H1 (cell line): ENCODE measurements at regions not wholly inside any gene's neighbourhood (a gene's known extent, or its start where the extent isn't known, plus 50 kb on each side); places are given as distances from the start of the nearest gene placed in this dataset.

Source experiments
- CTCF ChIA-PET: fragments of 300-600 bp; sonication (Branson Sonifier 250); formaldehyde crosslinking; loops from one replicate; lab custom pipeline; 2021; ENCODE audit not compliant: partially characterized antibody; lab: Charles Lee
- POLR2A ChIA-PET: fragments of 300-600 bp; sonication (Branson Sonifier 250); formaldehyde crosslinking; loops from one replicate; lab custom pipeline; 2021; ENCODE audit warnings: inconsistent platforms; ENCODE audit not compliant: partially characterized antibody; lab: Charles Lee
- DNase-seq, 2 experiments: peaks; one replicate each; pipeline versions ENCODE4 v3.0.0 to v3.0.0-alpha.2; 2010 to 2022; ENCODE audit warnings: low spot score in 2 of 2, low read depth in 1 of 2, mixed read lengths in 1 of 2
- FAIRE-seq: peaks from 2 replicates; lab custom pipeline; 2011; peaks lifted over from hg19 to GRCh38; lab: Jason Lieb, UNC
- H2AFZ ChIP-seq: 2 replicates; pipeline ENCODE4 v1.8.1; 2012; ENCODE audit warnings: low read length, inconsistent platforms
- H2AK5ac ChIP-seq: 2 replicates; pipeline ENCODE4 v1.6.1; 2013; ENCODE audit warnings: low read depth, low read length
- H2BK120ac ChIP-seq: replicated peaks from 2 replicates; pipeline ENCODE3; 2013; ENCODE audit warnings: low read depth, low read length, inconsistent platforms
- H2BK12ac ChIP-seq: 2 replicates; pipeline ENCODE4 v1.6.1; 2013; ENCODE audit warnings: low read depth, low read length
- H2BK15ac ChIP-seq: 2 replicates; pipeline ENCODE4 v1.6.1; 2013; ENCODE audit warnings: low read length
- H2BK20ac ChIP-seq: 2 replicates; pipeline ENCODE4 v1.6.1; 2013; ENCODE audit warnings: low read length
- H2BK5ac ChIP-seq: 2 replicates; pipeline ENCODE4 v1.6.1; 2013; ENCODE audit warnings: low read depth, low read length
- H3K14ac ChIP-seq: 2 replicates; pipeline ENCODE4 v1.6.1; 2013; ENCODE audit warnings: inconsistent platforms; ENCODE audit not compliant: insufficient read length
- H3K18ac ChIP-seq: 2 replicates; pipeline ENCODE4 v1.6.1; 2013; ENCODE audit warnings: low read length; ENCODE audit errors: extremely low read depth
- H3K23ac ChIP-seq: 2 replicates; pipeline ENCODE4 v1.6.1; 2013; ENCODE audit warnings: inconsistent platforms; ENCODE audit not compliant: insufficient read length
- H3K23me2 ChIP-seq: 2 replicates; pipeline ENCODE4 v1.6.1; 2013; ENCODE audit warnings: low read depth, low read length
- H3K27ac ChIP-seq: 2 replicates; pipeline ENCODE4 v1.6.1; 2011; ENCODE audit warnings: low read depth, low read length, inconsistent platforms
- H3K27me3 ChIP-seq, 4 experiments: replicated peaks in 1 of 4; 1 replicate in 1 of 4; 2 replicates in 3 of 4; pipeline versions ENCODE4 v1.6.1 to v1.8.1; 2011 to 2013; ENCODE audit warnings: low read length in 3 of 4, mild to moderate bottlenecking in 3 of 4, inconsistent platforms in 2 of 4, mixed read lengths in 2 of 4, moderate library complexity in 1 of 4; ENCODE audit not compliant: control insufficient read depth in 3 of 4, insufficient read depth in 3 of 4; ENCODE audit errors: extremely low read depth in 1 of 4
- H3K36me3 ChIP-seq, 4 experiments: 2 replicates each; pipeline versions ENCODE4 v1.6.1 to v1.8.1; 2011 to 2013; ENCODE audit warnings: mild to moderate bottlenecking in 4 of 4, low read length in 3 of 4, moderate library complexity in 2 of 4, control low read depth in 1 of 4, inconsistent platforms in 1 of 4; ENCODE audit not compliant: insufficient read depth in 4 of 4, control insufficient read depth in 2 of 4
- H3K4ac ChIP-seq: replicated peaks from 2 replicates; pipeline ENCODE3; 2013; ENCODE audit warnings: low read length, low read depth, mixed read lengths, inconsistent platforms; ENCODE audit not compliant: insufficient read length
- H3K4me1 ChIP-seq, 4 experiments: replicated peaks in 1 of 4; 1 replicate in 1 of 4; 2 replicates in 3 of 4; pipeline versions ENCODE4 v1.6.1 to v1.8.1; 2011 to 2013; ENCODE audit warnings: low read length in 3 of 4, inconsistent platforms in 2 of 4, mixed read lengths in 1 of 4; ENCODE audit not compliant: insufficient read depth in 4 of 4, control insufficient read depth in 3 of 4
- H3K4me2 ChIP-seq, 2 experiments: 2 replicates each; pipeline versions ENCODE4 v1.6.1 to v1.8.1; 2011 to 2013; ENCODE audit warnings: low read depth in 2 of 2, low read length in 2 of 2, control low read depth in 1 of 2, inconsistent platforms in 1 of 2, mild to moderate bottlenecking in 1 of 2; ENCODE audit not compliant: insufficient read depth in 1 of 2
- H3K4me3 ChIP-seq, 4 experiments: fragments of 200-600, 300-600 bp in 1 of 4; sonication (generic), shearing (Covaris generic), sonication (Bioruptor Twin) in 1 of 4; 2 replicates each; pipeline versions ENCODE4 v1.5.1 to v1.8.1; 2011 to 2016; ENCODE audit warnings: low read length in 4 of 4, low read depth in 3 of 4, control low read depth in 2 of 4, inconsistent platforms in 2 of 4, mild to moderate bottlenecking in 2 of 4, mixed read lengths in 1 of 4, moderate library complexity in 1 of 4; ENCODE audit not compliant: insufficient read depth in 2 of 4; ENCODE audit errors: extremely low read depth in 1 of 4
- H3K56ac ChIP-seq: replicated peaks from 2 replicates; pipeline ENCODE3; 2013; ENCODE audit warnings: low read depth, mild to moderate bottlenecking, mixed read lengths, low read length, inconsistent platforms; ENCODE audit not compliant: insufficient read length
- H3K79me1 ChIP-seq: 2 replicates; pipeline ENCODE4 v1.6.1; 2013; ENCODE audit warnings: low read depth, low read length, control low read depth
- H3K79me2 ChIP-seq, 2 experiments: 2 replicates each; pipeline versions ENCODE4 v1.6.1 to v1.8.1; 2012 to 2013; ENCODE audit warnings: low read length in 2 of 2, mild to moderate bottlenecking in 2 of 2, inconsistent platforms in 1 of 2; ENCODE audit not compliant: insufficient read depth in 2 of 2, control insufficient read depth in 1 of 2
- H3K9ac ChIP-seq, 4 experiments: replicated peaks in 1 of 4; 1 replicate in 1 of 4; 2 replicates in 3 of 4; pipeline versions ENCODE4 v1.6.1 to v1.8.1; 2011 to 2013; ENCODE audit warnings: low read depth in 3 of 4, low read length in 3 of 4, control low read depth in 2 of 4, mild to moderate bottlenecking in 2 of 4, moderate library complexity in 2 of 4, inconsistent platforms in 1 of 4; ENCODE audit errors: extremely low read depth in 1 of 4
- H3K9me3 ChIP-seq, 2 experiments: 2 replicates each; pipeline versions ENCODE4 v1.6.1 to v1.8.1; 2012 to 2013; ENCODE audit warnings: mild to moderate bottlenecking in 2 of 2, moderate library complexity in 2 of 2, control low read depth in 1 of 2, inconsistent platforms in 1 of 2, low read depth in 1 of 2, low read length in 1 of 2, mixed read lengths in 1 of 2; ENCODE audit not compliant: insufficient read depth in 2 of 2
- H4K20me1 ChIP-seq, 2 experiments: replicated peaks in 1 of 2; 2 replicates each; pipeline versions ENCODE3 to v1.8.1; 2011 to 2013; ENCODE audit warnings: inconsistent platforms in 2 of 2, low read length in 2 of 2, mild to moderate bottlenecking in 1 of 2; ENCODE audit not compliant: insufficient read depth in 2 of 2, control insufficient read depth in 1 of 2
- H4K5ac ChIP-seq: 2 replicates; pipeline ENCODE4 v1.6.1; 2013; ENCODE audit warnings: low read length, low read depth, mixed read lengths, inconsistent platforms; ENCODE audit not compliant: insufficient read length
- H4K8ac ChIP-seq: 2 replicates; pipeline ENCODE4 v1.8.0; 2013; ENCODE audit warnings: mild to moderate bottlenecking, moderate library complexity, low read length, inconsistent platforms; ENCODE audit not compliant: insufficient read depth; ENCODE audit errors: extremely low read depth
- H4K91ac ChIP-seq: replicated peaks from 2 replicates; pipeline ENCODE3; 2013; ENCODE audit warnings: low read length, mixed read lengths, inconsistent platforms; ENCODE audit not compliant: insufficient read length
- CHD2 ChIP-seq: IDR thresholded peaks from 2 replicates; pipeline ENCODE4 v1.6.1; 2012; ENCODE audit warnings: low read length, improper control_type of control experiment
- EGR1 ChIP-seq: IDR thresholded peaks from 2 replicates; pipeline ENCODE4 v1.6.1; 2011; ENCODE audit warnings: low read depth, low read length, borderline replicate concordance
- FOSL1 ChIP-seq: IDR thresholded peaks from 2 replicates; pipeline ENCODE4 v1.6.1; 2011; ENCODE audit warnings: mild to moderate bottlenecking, low read depth, low read length, moderate library complexity; ENCODE audit not compliant: insufficient read depth
- GABPA ChIP-seq: IDR thresholded peaks from 2 replicates; pipeline ENCODE4 v1.6.1; 2011; ENCODE audit warnings: mild to moderate bottlenecking, low read length, moderate library complexity, borderline replicate concordance; ENCODE audit not compliant: insufficient read depth
- RFX5 ChIP-seq: IDR thresholded peaks from 2 replicates; pipeline ENCODE4 v1.6.1; 2011; ENCODE audit warnings: low read depth, low read length, improper control_type of control experiment, borderline replicate concordance
- RNF2 ChIP-seq: fragments of 200-900, 300-1000 bp; sonication (generic); IDR thresholded peaks from 2 replicates; pipeline ENCODE4 v1.7.1; 2016; ENCODE audit warnings: borderline replicate concordance, low read depth, mild to moderate bottlenecking, antibody characterized with exemption, low read length; ENCODE audit not compliant: poor library complexity, severe bottlenecking; ENCODE audit errors: missing control alignments
- WGBS, 2 experiments: shearing (Covaris generic) in 1 of 2; methylation state at CpG; one replicate each; pipeline versions ENCODE4 v1.1.6 to v1.1.7; 2013 to 2015; ENCODE audit warnings: low lambda C conversion rate in 2 of 2, mixed read lengths in 2 of 2, inconsistent platforms in 1 of 2, low coverage in 1 of 2, missing lambda C conversion rate in 1 of 2; ENCODE audit not compliant: insufficient replicate concordance in 2 of 2, insufficient coverage in 1 of 2, insufficient read length in 1 of 2; ENCODE audit errors: extremely low coverage in 1 of 2, missing lambda C conversion rate in 1 of 2; 5-methylcytosine and 5-hydroxymethylcytosine counted together
- TF ChIP-seq, protein P1 (sequence below), 3 experiments: IDR thresholded peaks; 1 replicate in 2 of 3; 2 replicates in 1 of 3; pipeline versions ENCODE4 v1.5.1 to v1.6.1; 2011; ENCODE audit warnings: low read length in 3 of 3, mild to moderate bottlenecking in 3 of 3, inconsistent platforms in 2 of 3, low read depth in 1 of 3, moderate library complexity in 1 of 3; ENCODE audit not compliant: insufficient read depth in 1 of 3; ENCODE audit errors: control extremely low read depth in 1 of 3
- TF ChIP-seq, protein P2 (sequence below): IDR thresholded peaks from 2 replicates; pipeline ENCODE4 v1.6.1; 2012; ENCODE audit warnings: inconsistent platforms

DNA sequence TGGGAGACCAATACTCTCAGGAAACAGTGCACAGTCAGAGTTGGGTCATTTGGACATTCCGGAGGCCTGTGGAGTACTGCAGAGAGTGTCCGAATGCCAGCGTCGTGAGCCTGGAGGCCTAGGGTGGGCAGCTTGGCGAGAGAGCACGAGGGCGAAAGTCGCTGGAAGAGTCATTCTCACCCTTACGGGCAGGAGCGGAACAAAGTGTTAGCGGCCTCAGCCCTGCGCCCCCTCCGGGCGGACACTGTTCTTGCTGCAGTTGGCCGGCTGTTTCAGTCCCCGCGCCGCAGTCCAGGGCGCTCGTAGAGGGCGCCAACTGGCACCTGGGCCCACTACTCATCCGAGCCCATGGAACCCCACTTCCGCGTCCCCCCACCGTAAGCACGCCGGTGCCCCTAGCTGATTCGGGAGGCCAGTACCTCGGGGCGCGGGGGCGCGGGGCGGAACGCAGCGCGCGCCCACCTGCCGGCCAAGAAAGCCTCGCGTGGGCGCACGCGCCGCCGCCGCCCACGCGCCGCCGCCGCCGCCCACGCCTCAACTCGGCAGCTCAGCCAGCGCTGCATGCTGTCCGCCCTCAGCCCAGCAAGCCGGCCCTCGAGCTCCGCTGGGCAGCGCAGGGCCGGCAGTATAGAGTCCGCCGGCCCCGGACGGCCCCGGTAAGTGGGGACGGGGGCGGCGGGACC, 99.7 kb upstream of the CCL21 start:
- no peak overlapping the region for H2BK5ac ChIP-seq
- H3K36me3 ChIP-seq: no peaks in the 10 kb centered on the region
- peak overlapping the region; percentile 79; the same call in 1 of the 2 replicates for H4K8ac ChIP-seq
- no peak overlapping the region for H3K56ac ChIP-seq
- peak overlapping the region; percentile 91 for H2AFZ ChIP-seq
- H2AK5ac ChIP-seq: no peak overlapping the region
- H3K27ac ChIP-seq: no peak overlapping the region
- H2BK15ac ChIP-seq: no peak overlapping the region
- peak overlapping the region; percentile 18 to 54 (median 28); a peak in 7 of 8 replicates for H3K4me3 ChIP-seq
- no peaks in the 10 kb centered on the region; a peak in 1 of 4 replicates for H3K9me3 ChIP-seq
- no peak overlapping the region for H3K18ac ChIP-seq
- whole genome bisulfite sequencing, 2 experiments: 23% methylated on average over 31 of the region's 70 CpGs; no CpG with 5 or more reads in 1 of the 2 experiments
- peak; percentile 49 to 83 for DNase-seq
- H2BK12ac ChIP-seq: no peak overlapping the region
- no peak overlapping the region for H3K4ac ChIP-seq
- peak overlapping the region; percentile 35 to 66 for H3K4me2 ChIP-seq
- H3K27me3 ChIP-seq: peaks cover 0 to 25% (median 12%) of the 10 kb centered on the region in 4 experiments; a peak in 5 of 7 replicates
- peaks cover 0 to 3% (median 0%) of the 10 kb centered on the region in 4 experiments; a peak in 2 of 7 replicates for H3K4me1 ChIP-seq
- no peaks in the 10 kb centered on the region for H4K20me1 ChIP-seq
- no peaks in the 10 kb centered on the region; the same call in 1 of the 2 replicates for H3K23me2 ChIP-seq
- ChIA-PET CTCF (interaction anchor here (0.9 to 1.9 kb wide), 11 partner anchors 13 to 306 kb away, joined by 3 to 15 read pairs (median 4); partner anchors contain the start of gene ATOSB), POLR2A (interaction anchor here (0.6 kb wide), 1 partner anchor 172 kb away, joined by 3 read pairs; no protein-coding TSS in a partner anchor)
- H4K5ac ChIP-seq: no peak overlapping the region
- FAIRE-seq: peak; percentile 7
- no peak overlapping the region for H3K9ac ChIP-seq
- no peak overlapping the region for H3K23ac ChIP-seq
- no peak overlapping the region for H4K91ac ChIP-seq
- H3K79me1 ChIP-seq: no peaks in the 10 kb centered on the region
- no peaks in the 10 kb centered on the region for H3K79me2 ChIP-seq
- H2BK20ac ChIP-seq: no peak overlapping the region
- H2BK120ac ChIP-seq: no peak overlapping the region
- no peak overlapping the region for H3K14ac ChIP-seq
- peak; percentile 71; the same call in 1 of the 2 replicates for TF ChIP-seq GABPA
- TF ChIP-seq RNF2: peak; percentile 77
- TF ChIP-seq, protein P1, sequence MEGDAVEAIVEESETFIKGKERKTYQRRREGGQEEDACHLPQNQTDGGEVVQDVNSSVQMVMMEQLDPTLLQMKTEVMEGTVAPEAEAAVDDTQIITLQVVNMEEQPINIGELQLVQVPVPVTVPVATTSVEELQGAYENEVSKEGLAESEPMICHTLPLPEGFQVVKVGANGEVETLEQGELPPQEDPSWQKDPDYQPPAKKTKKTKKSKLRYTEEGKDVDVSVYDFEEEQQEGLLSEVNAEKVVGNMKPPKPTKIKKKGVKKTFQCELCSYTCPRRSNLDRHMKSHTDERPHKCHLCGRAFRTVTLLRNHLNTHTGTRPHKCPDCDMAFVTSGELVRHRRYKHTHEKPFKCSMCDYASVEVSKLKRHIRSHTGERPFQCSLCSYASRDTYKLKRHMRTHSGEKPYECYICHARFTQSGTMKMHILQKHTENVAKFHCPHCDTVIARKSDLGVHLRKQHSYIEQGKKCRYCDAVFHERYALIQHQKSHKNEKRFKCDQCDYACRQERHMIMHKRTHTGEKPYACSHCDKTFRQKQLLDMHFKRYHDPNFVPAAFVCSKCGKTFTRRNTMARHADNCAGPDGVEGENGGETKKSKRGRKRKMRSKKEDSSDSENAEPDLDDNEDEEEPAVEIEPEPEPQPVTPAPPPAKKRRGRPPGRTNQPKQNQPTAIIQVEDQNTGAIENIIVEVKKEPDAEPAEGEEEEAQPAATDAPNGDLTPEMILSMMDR (IDR thresholded peaks at IDR 0.05; ENCODE audit: control extremely low read depth in 1 of 3, insufficient read depth in 1 of 3, low read depth in 1 of 3, low read length in 3 of 3): peak; percentile 77 to 86 (median 79)
- no peak for TF ChIP-seq CHD2
- peak; percentile 80 for TF ChIP-seq EGR1
- no peak for TF ChIP-seq RFX5
- TF ChIP-seq FOSL1: no peak
- TF ChIP-seq, protein P2, sequence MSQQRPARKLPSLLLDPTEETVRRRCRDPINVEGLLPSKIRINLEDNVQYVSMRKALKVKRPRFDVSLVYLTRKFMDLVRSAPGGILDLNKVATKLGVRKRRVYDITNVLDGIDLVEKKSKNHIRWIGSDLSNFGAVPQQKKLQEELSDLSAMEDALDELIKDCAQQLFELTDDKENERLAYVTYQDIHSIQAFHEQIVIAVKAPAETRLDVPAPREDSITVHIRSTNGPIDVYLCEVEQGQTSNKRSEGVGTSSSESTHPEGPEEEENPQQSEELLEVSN: peak; percentile 99
